Loucy (cell line): ENCODE measurements at regions not wholly inside any gene's neighbourhood (a gene's known extent, or its start where the extent isn't known, plus 50 kb on each side); places are given as distances from the start of the nearest gene placed in this dataset.

Source experiments
- H2AFZ ChIP-seq: fragments of 200-600 bp; sonication (generic); 2 replicates; pipeline ENCODE4 v1.6.0; 2016; ENCODE audit warnings: antibody characterized with exemption, mild to moderate bottlenecking, low read length, moderate library complexity
- H3F3A ChIP-seq: fragments of 200-600 bp; 2 replicates; pipeline ENCODE4 v1.6.0; 2016; ENCODE audit warnings: antibody characterized with exemption, low read depth, mild to moderate bottlenecking
- H3K27me3 ChIP-seq: fragments of 200-600 bp; sonication (generic); 2 replicates; pipeline ENCODE4 v1.6.1; 2014; ENCODE audit warnings: low read length, mild to moderate bottlenecking; ENCODE audit not compliant: insufficient read depth, poor library complexity, severe bottlenecking
- H3K36me3 ChIP-seq: fragments of 200-600 bp; sonication (generic); 2 replicates; pipeline ENCODE4 v1.6.1; 2016; ENCODE audit warnings: low read length; ENCODE audit not compliant: insufficient read depth
- H3K4me1 ChIP-seq: fragments of 200-600 bp; sonication (generic); 2 replicates; pipeline ENCODE4 v1.5.1; 2014; ENCODE audit warnings: low read length, mild to moderate bottlenecking; ENCODE audit not compliant: insufficient read depth, poor library complexity, severe bottlenecking
- H3K4me2 ChIP-seq: fragments of 200-600 bp; sonication (generic); 2 replicates; pipeline ENCODE4 v1.6.0; 2014; ENCODE audit warnings: antibody characterized with exemption, low read length, low read depth, mild to moderate bottlenecking; ENCODE audit not compliant: poor library complexity, severe bottlenecking
- H3K4me3 ChIP-seq: fragments of 200-600 bp; sonication (generic); 2 replicates; pipeline ENCODE4 v1.5.1; 2014; ENCODE audit warnings: low read length, mild to moderate bottlenecking, mixed read lengths; ENCODE audit not compliant: poor library complexity, severe bottlenecking
- H3K79me2 ChIP-seq: fragments of 200-600 bp; sonication (generic); 2 replicates; pipeline ENCODE4 v1.6.1; 2014; ENCODE audit warnings: low read length; ENCODE audit not compliant: insufficient read depth
- H3K9ac ChIP-seq: fragments of 200-600 bp; sonication (generic); 2 replicates; pipeline ENCODE4 v1.6.0; 2014; ENCODE audit warnings: mild to moderate bottlenecking, low read depth, low read length, moderate library complexity; ENCODE audit not compliant: poor library complexity, severe bottlenecking
- H3K9me2 ChIP-seq: fragments of 200-600 bp; sonication (generic); replicated peaks from 2 replicates; pipeline ENCODE4 v1.6.1; 2016; ENCODE audit warnings: low read depth, low read length, mixed read lengths
- H3K9me3 ChIP-seq: fragments of 200-600 bp; sonication (generic); 2 replicates; pipeline ENCODE4 v1.6.1; 2014; ENCODE audit warnings: mild to moderate bottlenecking, antibody characterized with exemption, low read length, low read depth; ENCODE audit not compliant: insufficient read depth
- H4K20me1 ChIP-seq: fragments of 200-600 bp; sonication (generic); 2 replicates; pipeline ENCODE4 v1.6.0; 2014; ENCODE audit warnings: antibody characterized with exemption, low read length, mild to moderate bottlenecking; ENCODE audit not compliant: insufficient read depth, poor library complexity, severe bottlenecking
- EZH2phosphoT487 ChIP-seq: fragments of 200-600 bp; IDR thresholded peaks from 2 replicates; pipeline ENCODE4 v1.6.1; 2018; ENCODE audit warnings: antibody characterized with exemption, mild to moderate bottlenecking, moderate library complexity, borderline replicate concordance
- TF ChIP-seq, protein P1 (sequence below): fragments of 200-600 bp; sonication (generic); conservative IDR thresholded peaks from 2 replicates; pipeline ENCODE4 v1.5.1; 2014; ENCODE audit warnings: mild to moderate bottlenecking, antibody characterized with exemption, low read length

DNA sequence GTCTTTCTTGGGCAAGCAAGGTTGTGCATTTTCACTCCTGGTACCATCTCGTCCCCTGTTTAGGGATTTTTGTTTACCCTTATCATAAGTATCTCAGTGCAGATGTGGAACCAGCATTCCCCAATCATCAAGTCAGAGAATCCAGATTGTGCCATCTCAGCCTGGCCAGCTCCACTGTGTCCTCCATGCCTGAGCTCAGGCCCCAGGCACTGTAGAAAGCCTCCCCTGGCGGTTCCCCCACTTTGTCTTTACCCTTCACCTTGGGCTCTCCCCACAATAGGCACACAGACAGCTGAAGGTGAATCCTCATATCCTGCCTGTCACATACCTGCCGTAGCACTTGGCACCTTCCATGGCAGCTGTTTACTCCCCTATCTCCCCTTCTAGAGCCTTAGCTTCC, 264.7 kb upstream of the NFE2L3 start:
- Histone ChIP-seq H4K20me1 (no peaks in the 10 kb centered on the region), H3K9ac (no peak overlapping the region), H2AFZ (no peak overlapping the region)

DNA sequence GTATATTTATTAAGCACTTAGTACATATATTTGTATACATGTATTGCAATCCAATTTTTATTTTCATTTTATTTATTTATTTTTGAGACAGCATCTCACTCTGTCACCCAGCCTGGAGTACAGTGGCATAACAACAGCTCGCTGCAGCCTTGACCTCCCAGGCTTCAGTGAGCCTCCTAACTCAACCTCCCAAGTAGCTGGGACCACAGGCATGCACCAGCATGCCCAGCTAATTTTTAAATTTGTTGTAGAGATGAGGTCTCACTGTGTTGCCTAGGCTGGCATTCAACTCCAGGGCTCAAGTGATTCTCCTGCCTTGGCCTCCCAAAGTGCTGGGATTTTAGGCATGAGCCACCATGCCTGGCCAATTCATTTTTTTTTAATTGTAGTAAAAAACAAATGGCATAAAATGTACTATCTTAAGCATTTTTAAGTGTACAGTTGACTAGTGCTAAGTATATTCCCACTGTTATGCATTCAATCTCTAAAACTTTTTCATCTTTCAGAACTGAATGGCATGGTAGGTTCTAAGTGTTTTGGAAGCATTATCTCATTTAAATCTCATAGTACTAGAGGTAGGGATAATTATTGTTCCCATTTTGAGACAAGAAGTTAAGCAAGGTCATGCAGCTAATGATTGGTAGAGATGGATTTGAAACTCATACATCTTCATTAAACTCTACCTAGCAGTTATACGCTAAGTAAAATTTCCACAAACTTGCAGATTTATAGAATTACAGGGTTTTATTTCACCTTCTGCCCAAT, 264.0 kb upstream of the NFE2L3 start:
- no peaks in the 10 kb centered on the region for H3K79me2 ChIP-seq
- TF ChIP-seq, protein P1, sequence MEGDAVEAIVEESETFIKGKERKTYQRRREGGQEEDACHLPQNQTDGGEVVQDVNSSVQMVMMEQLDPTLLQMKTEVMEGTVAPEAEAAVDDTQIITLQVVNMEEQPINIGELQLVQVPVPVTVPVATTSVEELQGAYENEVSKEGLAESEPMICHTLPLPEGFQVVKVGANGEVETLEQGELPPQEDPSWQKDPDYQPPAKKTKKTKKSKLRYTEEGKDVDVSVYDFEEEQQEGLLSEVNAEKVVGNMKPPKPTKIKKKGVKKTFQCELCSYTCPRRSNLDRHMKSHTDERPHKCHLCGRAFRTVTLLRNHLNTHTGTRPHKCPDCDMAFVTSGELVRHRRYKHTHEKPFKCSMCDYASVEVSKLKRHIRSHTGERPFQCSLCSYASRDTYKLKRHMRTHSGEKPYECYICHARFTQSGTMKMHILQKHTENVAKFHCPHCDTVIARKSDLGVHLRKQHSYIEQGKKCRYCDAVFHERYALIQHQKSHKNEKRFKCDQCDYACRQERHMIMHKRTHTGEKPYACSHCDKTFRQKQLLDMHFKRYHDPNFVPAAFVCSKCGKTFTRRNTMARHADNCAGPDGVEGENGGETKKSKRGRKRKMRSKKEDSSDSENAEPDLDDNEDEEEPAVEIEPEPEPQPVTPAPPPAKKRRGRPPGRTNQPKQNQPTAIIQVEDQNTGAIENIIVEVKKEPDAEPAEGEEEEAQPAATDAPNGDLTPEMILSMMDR, result no peak
- TF ChIP-seq EZH2phosphoT487, result no peak
- H3K4me3 ChIP-seq, result no peak overlapping the region
- no peaks in the 10 kb centered on the region for H3K36me3 ChIP-seq
- H4K20me1 ChIP-seq, result no peaks in the 10 kb centered on the region
- H3K9ac ChIP-seq, result no peak overlapping the region
- H3K4me1 ChIP-seq, result peaks cover 1% of the 10 kb centered on the region
- no peak overlapping the region for H3K4me2 ChIP-seq
- no peaks in the 10 kb centered on the region for H3K27me3 ChIP-seq
- H2AFZ ChIP-seq, result no peak overlapping the region
- no peaks in the 10 kb centered on the region for H3K9me2 ChIP-seq
- no peaks in the 10 kb centered on the region for H3K9me3 ChIP-seq
- H3F3A ChIP-seq, result no peaks in the 10 kb centered on the region

More for the DNA sequence above, 264.7 kb upstream of the NFE2L3 start:
- Histone ChIP-seq H3K79me2 (no peaks in the 10 kb centered on the region), H3K36me3 (no peaks in the 10 kb centered on the region), H3K9me3 (no peaks in the 10 kb centered on the region), H3F3A (no peaks in the 10 kb centered on the region), H3K4me3 (no peak overlapping the region), H3K4me1 (no peaks in the 10 kb centered on the region), H3K4me2 (no peak overlapping the region), H3K9me2 (no peaks in the 10 kb centered on the region), H3K27me3 (no peaks in the 10 kb centered on the region)
- TF ChIP-seq, protein P1, result no peak
- TF ChIP-seq EZH2phosphoT487, result no peak

DNA sequence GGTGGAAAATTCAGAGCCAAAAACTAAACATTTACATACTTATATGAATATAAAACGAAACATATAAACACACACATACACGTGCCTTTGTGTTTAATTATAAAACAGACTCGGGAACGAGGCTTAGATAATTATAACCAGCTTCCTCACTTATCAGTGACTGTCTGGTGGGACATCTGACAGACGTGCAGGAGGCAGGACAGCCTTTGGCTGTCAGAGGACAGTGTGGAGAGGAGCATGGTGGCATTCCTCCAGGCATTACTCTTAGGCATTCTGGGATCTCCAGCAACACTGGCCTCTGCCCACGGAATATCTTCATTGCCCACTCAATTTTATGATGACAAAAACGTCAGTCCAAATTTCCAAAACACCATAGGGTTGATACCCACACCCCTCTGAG, 262.2 kb upstream of the NFE2L3 start:
- Histone ChIP-seq H2AFZ (no peak overlapping the region; the same call in 1 of the 2 replicates), H3F3A (no peaks in the 10 kb centered on the region), H3K9me3 (no peaks in the 10 kb centered on the region), H3K27me3 (no peaks in the 10 kb centered on the region), H3K4me3 (no peak overlapping the region), H3K4me1 (peaks cover 4% of the 10 kb centered on the region), H3K4me2 (no peak overlapping the region), H4K20me1 (no peaks in the 10 kb centered on the region), H3K36me3 (no peaks in the 10 kb centered on the region), H3K9me2 (no peaks in the 10 kb centered on the region), H3K9ac (no peak overlapping the region), H3K79me2 (no peaks in the 10 kb centered on the region)
- TF ChIP-seq, protein P1, result no peak
- no peak for TF ChIP-seq EZH2phosphoT487
